GM12874 (cell line): ENCODE measurements at regions not wholly inside any gene's neighbourhood (a gene's known extent, or its start where the extent isn't known, plus 50 kb on each side); places are given as distances from the start of the nearest gene placed in this dataset.
A peak's percentile ranks its signal among the peaks of the same experiment; 100 is the strongest.

ENCODE experiments used
- CTCF ChIP-seq: IDR thresholded peaks from 2 replicates; pipeline ENCODE4 v1.5.1; 2011; ENCODE audit warnings: low read depth, mild to moderate bottlenecking, control low read depth, low read length, moderate library complexity; ENCODE audit not compliant: insufficient read depth

- TF ChIP-seq CTCF, result no peak
Measured at GRCh38 chr1:111063595-111063994, 76.3 kb downstream of the DRAM2 start.

GRCh38 chr1:111062624-111063023, 77.3 kb downstream of the DRAM2 start:
- TF ChIP-seq CTCF, result no peak

- TF ChIP-seq CTCF, result no peak
Measured at GRCh38 chr1:111062081-111062480, 77.8 kb downstream of the DRAM2 start.

GRCh38 chr1:111054656-111055055, 85.2 kb downstream of the DRAM2 start:
- TF ChIP-seq CTCF, result no peak

- no peak for TF ChIP-seq CTCF
Measured at GRCh38 chr1:111052246-111052645, 87.6 kb downstream of the DRAM2 start.

- no peak for TF ChIP-seq CTCF
Measured at GRCh38 chr1:111045033-111045722, 81.5 kb upstream of the LRIF1 start.

- TF ChIP-seq CTCF, result peak; percentile 65
Measured at GRCh38 chr1:111032295-111032897, 68.7 kb upstream of the LRIF1 start.
